BJ (cell line): ENCODE measurements at regions not wholly inside any gene's neighbourhood (a gene's known extent, or its start where the extent isn't known, plus 50 kb on each side); places are given as distances from the start of the nearest gene placed in this dataset.

ENCODE experiments used
- CTCF ChIA-PET: fragments of 350-600 bp; formaldehyde crosslinking; extraction: SDS; loops from one replicate; lab custom pipeline; 2021; ENCODE audit warnings: antibody characterized with exemption, inconsistent platforms; lab: Yijun Ruan, JAX
- POLR2A ChIA-PET: fragments of 300-600 bp; sonication (Branson Sonifier 250); formaldehyde crosslinking; extraction: SDS; loops from one replicate; lab custom pipeline; 2021; ENCODE audit warnings: antibody characterized with exemption; lab: Charles Lee
- DNase-seq: peaks from one replicate; pipeline ENCODE4 v3.0.0-alpha.2; 2011; ENCODE audit warnings: low read depth
- H3K27me3 ChIP-seq: 2 replicates; pipeline ENCODE4 v1.6.0; 2011; ENCODE audit warnings: low read length; ENCODE audit not compliant: control insufficient read depth, insufficient read depth
- H3K36me3 ChIP-seq: 2 replicates; pipeline ENCODE4 v1.5.1; 2011; ENCODE audit warnings: low read length; ENCODE audit not compliant: control insufficient read depth, insufficient read depth
- H3K4me3 ChIP-seq: 2 replicates; pipeline ENCODE4 v1.5.1; 2011; ENCODE audit warnings: low read depth, mild to moderate bottlenecking, control low read depth, low read length
- TF ChIP-seq, protein P1 (sequence below): IDR thresholded peaks from 2 replicates; pipeline ENCODE4 v1.5.1; 2011; ENCODE audit warnings: low read depth, mild to moderate bottlenecking, control low read depth, inconsistent platforms, low read length, moderate library complexity; ENCODE audit not compliant: insufficient read depth

- Histone ChIP-seq H3K27me3 (no peaks in the 10 kb centered on the region), H3K4me3 (no peak overlapping the region), H3K36me3 (no peaks in the 10 kb centered on the region)
- no peak for DNase-seq
- TF ChIP-seq, protein P1, sequence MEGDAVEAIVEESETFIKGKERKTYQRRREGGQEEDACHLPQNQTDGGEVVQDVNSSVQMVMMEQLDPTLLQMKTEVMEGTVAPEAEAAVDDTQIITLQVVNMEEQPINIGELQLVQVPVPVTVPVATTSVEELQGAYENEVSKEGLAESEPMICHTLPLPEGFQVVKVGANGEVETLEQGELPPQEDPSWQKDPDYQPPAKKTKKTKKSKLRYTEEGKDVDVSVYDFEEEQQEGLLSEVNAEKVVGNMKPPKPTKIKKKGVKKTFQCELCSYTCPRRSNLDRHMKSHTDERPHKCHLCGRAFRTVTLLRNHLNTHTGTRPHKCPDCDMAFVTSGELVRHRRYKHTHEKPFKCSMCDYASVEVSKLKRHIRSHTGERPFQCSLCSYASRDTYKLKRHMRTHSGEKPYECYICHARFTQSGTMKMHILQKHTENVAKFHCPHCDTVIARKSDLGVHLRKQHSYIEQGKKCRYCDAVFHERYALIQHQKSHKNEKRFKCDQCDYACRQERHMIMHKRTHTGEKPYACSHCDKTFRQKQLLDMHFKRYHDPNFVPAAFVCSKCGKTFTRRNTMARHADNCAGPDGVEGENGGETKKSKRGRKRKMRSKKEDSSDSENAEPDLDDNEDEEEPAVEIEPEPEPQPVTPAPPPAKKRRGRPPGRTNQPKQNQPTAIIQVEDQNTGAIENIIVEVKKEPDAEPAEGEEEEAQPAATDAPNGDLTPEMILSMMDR = no peak
- ChIA-PET POLR2A (no interaction called here), CTCF (no interaction called here)
Measured at GRCh38 chr7:26029911-26030310, 122.1 kb upstream of the NFE2L3 start.

DNA sequence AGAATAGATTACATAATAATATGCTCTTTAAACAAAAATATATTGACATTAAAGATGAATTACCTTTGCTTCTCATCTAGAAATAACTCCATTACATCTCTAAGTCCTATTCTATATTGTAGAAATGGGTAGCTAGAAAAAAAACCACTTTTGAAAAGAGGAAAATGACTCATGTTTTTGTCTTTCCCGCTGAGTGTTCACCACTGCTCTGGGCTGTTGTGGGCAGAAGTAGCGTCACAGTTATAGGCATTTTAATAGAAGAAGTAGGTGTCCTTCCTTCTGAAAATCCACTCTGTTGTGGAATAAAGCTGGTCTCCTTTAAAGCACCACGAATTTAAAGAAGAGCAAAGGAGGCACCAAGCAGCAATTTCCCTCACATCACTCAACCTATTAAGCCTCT lies 117.6 kb upstream of the NFE2L3 start:
- Histone ChIP-seq H3K36me3 (no peaks in the 10 kb centered on the region), H3K27me3 (no peaks in the 10 kb centered on the region), H3K4me3 (no peak overlapping the region)
- POLR2A ChIA-PET = no interaction called here
- CTCF ChIA-PET = no interaction called here
- no peak for DNase-seq
- TF ChIP-seq, protein P1 = no peak

- POLR2A ChIA-PET = no interaction called here
- CTCF ChIA-PET = no interaction called here
- TF ChIP-seq, protein P1 = no peak
- Histone ChIP-seq H3K27me3 (no peaks in the 10 kb centered on the region), H3K4me3 (no peak overlapping the region), H3K36me3 (no peaks in the 10 kb centered on the region)
- no peak for DNase-seq
Measured at GRCh38 chr7:26035552-26035951, 116.4 kb upstream of the NFE2L3 start.

- ChIA-PET POLR2A (no interaction called here), CTCF (no interaction called here)
- Histone ChIP-seq H3K27me3 (no peaks in the 10 kb centered on the region), H3K36me3 (no peaks in the 10 kb centered on the region), H3K4me3 (no peak overlapping the region)
- TF ChIP-seq, protein P1 = no peak
- no peak for DNase-seq
Measured at GRCh38 chr7:26036092-26036491, 115.9 kb upstream of the NFE2L3 start.

DNA sequence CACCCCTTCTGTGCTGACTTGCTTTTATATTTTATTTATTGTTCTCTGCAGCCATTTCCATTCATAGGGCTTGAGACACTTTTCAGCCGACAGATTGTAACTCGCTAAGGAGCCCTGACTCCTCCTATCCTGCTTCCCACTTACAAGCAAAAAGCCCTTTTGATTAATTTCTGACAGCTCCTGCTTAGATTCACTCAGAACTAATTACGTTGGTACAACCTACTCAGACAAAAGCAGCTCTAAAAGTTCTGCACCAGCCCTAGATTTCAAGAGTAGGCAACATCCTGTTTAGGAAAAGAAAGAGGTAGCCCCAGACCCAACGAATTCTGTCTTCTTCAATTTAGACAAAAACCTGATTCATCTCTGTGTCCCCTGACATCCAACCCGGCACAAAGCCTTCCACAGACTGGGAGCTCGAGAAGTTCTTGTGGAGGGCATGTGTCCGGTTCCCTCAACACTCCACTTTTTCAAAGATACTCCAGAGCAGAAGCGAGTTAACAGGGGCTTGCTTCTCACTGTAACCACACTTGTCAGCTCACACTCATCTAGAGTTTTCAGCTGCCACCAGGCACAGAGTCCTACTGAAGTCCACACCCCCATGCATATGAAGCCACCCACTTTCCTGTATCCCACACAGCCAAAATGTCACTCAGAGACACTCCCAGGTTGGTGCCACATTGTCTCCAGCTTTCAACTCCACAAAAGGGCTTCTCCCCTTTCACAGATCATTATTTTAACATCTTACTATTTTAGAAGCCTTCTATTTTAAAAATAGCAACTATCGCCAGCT lies 113.6 kb upstream of the NFE2L3 start:
- H3K36me3 ChIP-seq = no peaks in the 10 kb centered on the region
- H3K4me3 ChIP-seq = no peak overlapping the region
- TF ChIP-seq, protein P1 = no peak
- DNase-seq = no peak
- CTCF ChIA-PET = interaction anchor here (1.4 kb wide), 1 partner anchor 32 kb away, joined by 3 read pairs; no protein-coding TSS in a partner anchor
- POLR2A ChIA-PET = no interaction called here
- H3K27me3 ChIP-seq = no peaks in the 10 kb centered on the region
